Ascending aorta (tissue), 2 donors: ENCODE measurements at regions not wholly inside any gene's neighbourhood (a gene's known extent, or its start where the extent isn't known, plus 50 kb on each side); places are given as distances from the start of the nearest gene placed in this dataset.

Source experiments
- DNase-seq, 2 donors: peaks; one replicate each; pipeline ENCODE4 v3.0.0-alpha.2; 2019; ENCODE audit warnings: low spot score in 2 of 2
- H3K27ac ChIP-seq, 2 donors: fragments of 200-600 bp; sonication (generic); one replicate each; pipeline ENCODE4 v1.5.1; 2016 to 2017; ENCODE audit warnings: mild to moderate bottlenecking in 1 of 2
- H3K27me3 ChIP-seq: fragments of 200-600 bp; sonication (generic); one replicate; pipeline ENCODE4 v1.5.1; 2017
- H3K36me3 ChIP-seq, 2 donors: fragments of 200-600 bp; sonication (generic); one replicate each; pipeline ENCODE4 v1.5.1; 2016
- H3K4me1 ChIP-seq, 2 donors: fragments of 200-600 bp; sonication (generic); one replicate each; pipeline ENCODE4 v1.5.1; 2016 to 2017; ENCODE audit warnings: mild to moderate bottlenecking in 1 of 2
- H3K4me3 ChIP-seq, 2 donors: fragments of 200-600 bp; sonication (generic); one replicate each; pipeline ENCODE4 v1.5.1; 2016 to 2017; ENCODE audit warnings: mild to moderate bottlenecking in 1 of 2
- H3K9me3 ChIP-seq, 2 donors: fragments of 200-600 bp; sonication (generic); one replicate each; pipeline ENCODE4 v1.5.1; 2016
- CTCF ChIP-seq, 3 experiments: fragments of 200-600 bp in 2 of 3; fragments of 450-650 bp in 1 of 3; sonication (generic) in 2 of 3; IDR thresholded peaks; one replicate each; pipeline ENCODE4 v1.5.1; 2016 to 2019; ENCODE audit warnings: antibody characterized with exemption in 3 of 3, mild to moderate bottlenecking in 1 of 3, moderate library complexity in 1 of 3
- intact Hi-C: fragments of 100-400 bp; cut with DNase I; formaldehyde crosslinking; loops from one replicate; pipeline ENCODE4 v1.15.1; 2023

DNA sequence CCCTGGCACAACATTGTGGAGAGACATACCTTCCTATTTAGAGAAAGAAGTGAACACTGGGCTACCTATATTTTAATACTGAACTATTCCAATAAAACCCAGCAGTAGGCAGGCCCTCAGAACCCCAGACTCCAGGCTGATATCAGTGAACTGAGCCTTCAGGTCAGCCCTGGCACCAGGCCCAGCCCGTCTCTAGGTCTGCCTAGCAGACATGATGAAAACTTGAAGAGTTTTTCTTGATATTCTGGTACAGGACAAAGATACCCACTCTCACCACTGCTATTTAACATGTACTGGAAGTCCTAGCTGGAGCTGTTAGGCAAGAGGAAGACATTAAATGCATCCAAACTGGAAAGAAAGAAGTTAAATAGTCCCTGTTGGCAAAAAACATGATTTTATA is 396.6 kb upstream of the SPRY2 start:
- peaks cover 0 to 7% of the 10 kb centered on the region in 2 donors for H3K9me3 ChIP-seq
- no peaks in the 10 kb centered on the region for H3K27me3 ChIP-seq
- no peak for DNase-seq
- intact Hi-C loops: no loop called here
- no peak for TF ChIP-seq CTCF (IDR thresholded peaks at IDR 0.05)
- H3K36me3 ChIP-seq: no peaks in the 10 kb centered on the region
- no peaks in the 10 kb centered on the region for H3K4me1 ChIP-seq
- no peak overlapping the region for H3K4me3 ChIP-seq
- no peak overlapping the region for H3K27ac ChIP-seq

DNA sequence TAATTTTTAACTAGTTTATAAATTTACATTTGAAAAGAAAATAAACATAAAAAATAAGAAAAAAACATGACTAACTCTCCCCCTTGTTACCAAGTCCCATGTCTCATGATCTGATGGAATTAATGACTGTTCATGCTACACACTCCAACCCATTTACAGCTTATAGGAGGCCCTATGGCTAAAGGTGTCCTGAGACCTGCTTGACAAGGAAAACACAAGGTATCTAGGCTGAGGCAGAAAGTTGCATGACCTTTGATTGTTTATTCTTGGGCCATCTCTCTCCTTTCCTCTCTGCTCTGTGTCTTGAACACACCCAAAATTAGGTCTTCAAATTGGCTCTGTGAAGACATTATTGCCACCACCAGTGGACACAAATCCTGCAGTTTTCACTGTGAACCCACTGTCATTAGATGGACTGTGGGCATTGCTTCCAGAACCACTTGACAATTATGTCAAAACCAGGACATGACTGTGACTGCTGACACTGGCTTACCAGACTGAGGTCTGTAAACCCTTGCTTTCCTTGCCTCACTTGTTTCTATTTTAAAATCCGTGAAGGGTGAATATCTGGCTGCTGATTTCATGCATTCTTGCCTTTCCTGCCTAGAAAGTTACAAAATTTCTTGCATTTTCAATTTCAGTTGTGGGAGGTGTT is 386.5 kb upstream of the SPRY2 start:
- no peaks in the 10 kb centered on the region for H3K36me3 ChIP-seq
- H3K27me3 ChIP-seq: no peaks in the 10 kb centered on the region
- no peak for DNase-seq
- intact Hi-C loops: no loop called here
- H3K4me3 ChIP-seq: no peak overlapping the region
- H3K9me3 ChIP-seq: no peaks in the 10 kb centered on the region
- H3K27ac ChIP-seq: no peak overlapping the region
- TF ChIP-seq CTCF (IDR thresholded peaks at IDR 0.05): no peak
- H3K4me1 ChIP-seq: no peaks in the 10 kb centered on the region

DNA sequence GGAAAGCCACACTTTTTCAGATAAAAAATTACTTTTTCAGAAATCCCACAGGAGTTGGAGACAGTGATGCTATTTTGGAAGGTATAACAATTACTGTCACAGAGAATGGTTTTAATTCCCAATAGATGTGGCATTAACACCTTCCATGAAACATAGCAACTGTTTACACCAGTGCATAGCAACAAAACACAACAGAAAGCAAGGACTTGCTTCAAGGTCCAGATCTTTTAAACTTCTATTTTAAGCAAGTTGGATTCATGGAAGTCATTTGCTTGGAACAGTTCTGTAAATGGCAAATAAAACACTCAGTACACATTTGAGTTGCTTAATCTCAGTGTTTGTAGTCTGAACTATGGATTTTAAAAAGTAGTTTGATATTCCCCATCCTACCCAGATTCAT is 385.9 kb upstream of the SPRY2 start:
- Histone ChIP-seq H3K4me1 (no peaks in the 10 kb centered on the region), H3K27me3 (no peaks in the 10 kb centered on the region), H3K4me3 (no peak overlapping the region), H3K9me3 (no peaks in the 10 kb centered on the region), H3K27ac (no peak overlapping the region), H3K36me3 (no peaks in the 10 kb centered on the region)
- no peak for TF ChIP-seq CTCF (IDR thresholded peaks at IDR 0.05)
- intact Hi-C loops: no loop called here
- DNase-seq: no peak

GRCh38 chr13:80721689-80722088 is 380.8 kb upstream of the SPRY2 start:
- intact Hi-C loops: no loop called here
- H3K9me3 ChIP-seq: no peaks in the 10 kb centered on the region
- H3K27me3 ChIP-seq: no peaks in the 10 kb centered on the region
- no peak for TF ChIP-seq CTCF (IDR thresholded peaks at IDR 0.05)
- H3K27ac ChIP-seq: no peak overlapping the region
- no peaks in the 10 kb centered on the region for H3K36me3 ChIP-seq
- no peaks in the 10 kb centered on the region for H3K4me1 ChIP-seq
- H3K4me3 ChIP-seq: no peak overlapping the region
- no peak for DNase-seq

DNA sequence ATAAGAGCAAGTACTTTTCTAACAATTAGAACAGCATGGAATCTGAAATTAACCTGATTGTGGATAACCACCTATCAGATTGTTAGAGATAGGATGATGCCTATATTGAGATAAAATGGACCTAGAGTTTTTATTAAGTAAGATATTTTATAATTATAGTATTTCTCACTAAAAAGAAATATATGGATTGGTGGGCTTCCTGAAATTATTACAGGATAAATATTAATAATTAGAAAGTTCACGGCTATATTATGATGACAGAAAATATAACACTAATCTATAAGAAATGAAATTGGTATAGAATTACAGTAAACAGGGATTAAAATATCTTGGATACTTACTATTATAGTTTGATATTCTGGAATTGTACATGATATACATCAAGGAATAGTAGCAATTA is 378.0 kb upstream of the SPRY2 start:
- intact Hi-C loops: no loop called here
- no peak overlapping the region for H3K4me3 ChIP-seq
- no peak overlapping the region for H3K27ac ChIP-seq
- DNase-seq: no peak
- no peaks in the 10 kb centered on the region for H3K36me3 ChIP-seq
- H3K4me1 ChIP-seq: no peaks in the 10 kb centered on the region
- H3K27me3 ChIP-seq: no peaks in the 10 kb centered on the region
- H3K9me3 ChIP-seq: no peaks in the 10 kb centered on the region
- TF ChIP-seq CTCF (IDR thresholded peaks at IDR 0.05): no peak

GRCh38 chr13:80717776-80718175 is 376.9 kb upstream of the SPRY2 start:
- no peak for TF ChIP-seq CTCF (IDR thresholded peaks at IDR 0.05)
- intact Hi-C loops: no loop called here
- H3K4me3 ChIP-seq: no peak overlapping the region
- no peaks in the 10 kb centered on the region for H3K9me3 ChIP-seq
- H3K4me1 ChIP-seq: no peaks in the 10 kb centered on the region
- H3K27ac ChIP-seq: no peak overlapping the region
- no peaks in the 10 kb centered on the region for H3K27me3 ChIP-seq
- no peak for DNase-seq
- H3K36me3 ChIP-seq: no peaks in the 10 kb centered on the region
